ENCODE measurements at regions not wholly inside any gene's neighbourhood (a gene's known extent, or its start where the extent isn't known, plus 50 kb on each side); places are given as distances from the start of the nearest gene placed in this dataset.

GRCh38 chr2:8148260-8149006 is 533.4 kb upstream of the ID2 start:
- Histone ChIP-seq H3K27ac (peak overlapping the region; percentile 21 to 67), H3K4me1 (ENCODE audit: control insufficient read depth in 1 of 2, low read depth in 2 of 2) (peaks cover 11 to 43% of the 10 kb centered on the region in 2 donors), H3K4me3 (no peak overlapping the region), H3K9me3 (no peaks in the 10 kb centered on the region), H3K36me3 (no peaks in the 10 kb centered on the region), H3K27me3 (replicated peaks; ENCODE audit: insufficient read depth) (no peaks in the 10 kb centered on the region)
- DNase-seq (ENCODE audit: low spot score) (no peak), ATAC-seq (ENCODE audit: insufficient number of reproducible peaks, low FRiP score, low read depth) (peak; percentile 96)
- TF ChIP-seq, protein P1, sequence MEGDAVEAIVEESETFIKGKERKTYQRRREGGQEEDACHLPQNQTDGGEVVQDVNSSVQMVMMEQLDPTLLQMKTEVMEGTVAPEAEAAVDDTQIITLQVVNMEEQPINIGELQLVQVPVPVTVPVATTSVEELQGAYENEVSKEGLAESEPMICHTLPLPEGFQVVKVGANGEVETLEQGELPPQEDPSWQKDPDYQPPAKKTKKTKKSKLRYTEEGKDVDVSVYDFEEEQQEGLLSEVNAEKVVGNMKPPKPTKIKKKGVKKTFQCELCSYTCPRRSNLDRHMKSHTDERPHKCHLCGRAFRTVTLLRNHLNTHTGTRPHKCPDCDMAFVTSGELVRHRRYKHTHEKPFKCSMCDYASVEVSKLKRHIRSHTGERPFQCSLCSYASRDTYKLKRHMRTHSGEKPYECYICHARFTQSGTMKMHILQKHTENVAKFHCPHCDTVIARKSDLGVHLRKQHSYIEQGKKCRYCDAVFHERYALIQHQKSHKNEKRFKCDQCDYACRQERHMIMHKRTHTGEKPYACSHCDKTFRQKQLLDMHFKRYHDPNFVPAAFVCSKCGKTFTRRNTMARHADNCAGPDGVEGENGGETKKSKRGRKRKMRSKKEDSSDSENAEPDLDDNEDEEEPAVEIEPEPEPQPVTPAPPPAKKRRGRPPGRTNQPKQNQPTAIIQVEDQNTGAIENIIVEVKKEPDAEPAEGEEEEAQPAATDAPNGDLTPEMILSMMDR (IDR thresholded peaks at IDR 0.05): no peak

- Histone ChIP-seq H3K4me1 (ENCODE audit: control insufficient read depth in 1 of 2, low read depth in 2 of 2) (peaks cover 11 to 43% of the 10 kb centered on the region in 2 donors), H3K27me3 (replicated peaks; ENCODE audit: insufficient read depth) (no peaks in the 10 kb centered on the region), H3K36me3 (no peaks in the 10 kb centered on the region), H3K27ac (peak overlapping the region; percentile 21 to 67), H3K9me3 (no peaks in the 10 kb centered on the region), H3K4me3 (no peak overlapping the region)
- DNase-seq (ENCODE audit: low spot score) (no peak), ATAC-seq (ENCODE audit: insufficient number of reproducible peaks, low FRiP score, low read depth) (no peak)
- TF ChIP-seq, protein P1 (IDR thresholded peaks at IDR 0.05): no peak
Measured at GRCh38 chr2:8149007-8149405, 532.9 kb upstream of the ID2 start.

DNA sequence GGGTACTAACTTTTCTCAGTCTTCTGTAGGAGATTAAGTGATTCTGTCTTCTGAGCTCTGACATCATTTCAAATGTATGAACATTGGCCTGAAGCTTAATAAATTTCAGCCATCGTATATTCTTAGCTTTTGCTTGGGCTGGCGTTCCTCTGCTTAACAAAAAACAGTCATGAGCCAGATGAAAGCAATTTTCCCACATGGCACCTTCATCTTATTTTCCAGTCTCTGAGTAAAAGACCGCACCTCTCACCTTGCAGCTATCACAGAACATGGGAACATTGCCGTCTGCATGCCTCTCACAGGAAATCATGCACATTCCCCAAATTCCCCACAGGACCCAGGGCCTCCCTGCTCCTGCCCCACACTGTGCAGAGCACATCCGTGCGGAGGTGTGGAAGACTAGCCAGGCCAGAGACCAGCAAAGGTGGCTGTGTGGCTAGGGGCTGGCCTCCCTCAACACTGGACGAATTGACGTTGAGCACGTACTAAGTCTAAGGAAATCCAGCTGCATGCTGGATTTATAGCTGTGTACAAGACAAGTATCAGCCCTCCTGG is 531.8 kb upstream of the ID2 start:
- peak overlapping the region in 1 of 2 donors; percentile 67 for H3K27ac ChIP-seq
- no peak for ATAC-seq (ENCODE audit: insufficient number of reproducible peaks, low FRiP score, low read depth)
- H3K36me3 ChIP-seq: no peaks in the 10 kb centered on the region
- no peaks in the 10 kb centered on the region for H3K9me3 ChIP-seq
- no peak overlapping the region for H3K4me3 ChIP-seq
- DNase-seq (ENCODE audit: low spot score): no peak
- H3K4me1 ChIP-seq (ENCODE audit: control insufficient read depth in 1 of 2, low read depth in 2 of 2): peaks cover 11 to 43% of the 10 kb centered on the region in 2 donors
- no peaks in the 10 kb centered on the region for H3K27me3 ChIP-seq (replicated peaks; ENCODE audit: insufficient read depth)
- TF ChIP-seq, protein P1 (IDR thresholded peaks at IDR 0.05): no peak

DNA sequence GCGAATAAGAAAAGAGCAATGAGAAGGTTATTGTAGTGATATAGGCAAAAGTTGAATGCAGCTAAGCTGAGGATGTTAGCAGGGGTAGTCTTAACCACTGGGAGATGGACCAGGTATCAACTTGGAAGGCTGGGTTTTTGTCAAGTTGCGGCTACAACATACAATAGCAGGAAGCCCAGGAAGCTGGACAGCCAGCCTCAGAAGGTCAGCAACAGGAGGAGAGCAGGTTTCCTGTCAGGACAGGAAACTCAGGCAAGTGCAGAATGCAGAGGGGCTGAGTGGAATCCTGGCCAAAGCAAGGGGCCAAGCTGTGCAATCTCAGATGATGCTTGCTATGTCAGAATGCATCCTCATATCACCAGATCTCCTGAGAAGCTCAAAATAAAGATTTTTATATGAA is 530.0 kb upstream of the ID2 start:
- no peak overlapping the region for H3K27ac ChIP-seq
- H3K36me3 ChIP-seq: no peaks in the 10 kb centered on the region
- H3K9me3 ChIP-seq: no peaks in the 10 kb centered on the region
- H3K4me1 ChIP-seq (ENCODE audit: control insufficient read depth in 1 of 2, low read depth in 2 of 2): peaks cover 4 to 33% of the 10 kb centered on the region in 2 donors
- H3K27me3 ChIP-seq (replicated peaks; ENCODE audit: insufficient read depth): no peaks in the 10 kb centered on the region
- TF ChIP-seq, protein P1 (IDR thresholded peaks at IDR 0.05): no peak
- no peak overlapping the region for H3K4me3 ChIP-seq
- DNase-seq (ENCODE audit: low spot score) (no peak), ATAC-seq (ENCODE audit: insufficient number of reproducible peaks, low FRiP score, low read depth) (no peak)

DNA sequence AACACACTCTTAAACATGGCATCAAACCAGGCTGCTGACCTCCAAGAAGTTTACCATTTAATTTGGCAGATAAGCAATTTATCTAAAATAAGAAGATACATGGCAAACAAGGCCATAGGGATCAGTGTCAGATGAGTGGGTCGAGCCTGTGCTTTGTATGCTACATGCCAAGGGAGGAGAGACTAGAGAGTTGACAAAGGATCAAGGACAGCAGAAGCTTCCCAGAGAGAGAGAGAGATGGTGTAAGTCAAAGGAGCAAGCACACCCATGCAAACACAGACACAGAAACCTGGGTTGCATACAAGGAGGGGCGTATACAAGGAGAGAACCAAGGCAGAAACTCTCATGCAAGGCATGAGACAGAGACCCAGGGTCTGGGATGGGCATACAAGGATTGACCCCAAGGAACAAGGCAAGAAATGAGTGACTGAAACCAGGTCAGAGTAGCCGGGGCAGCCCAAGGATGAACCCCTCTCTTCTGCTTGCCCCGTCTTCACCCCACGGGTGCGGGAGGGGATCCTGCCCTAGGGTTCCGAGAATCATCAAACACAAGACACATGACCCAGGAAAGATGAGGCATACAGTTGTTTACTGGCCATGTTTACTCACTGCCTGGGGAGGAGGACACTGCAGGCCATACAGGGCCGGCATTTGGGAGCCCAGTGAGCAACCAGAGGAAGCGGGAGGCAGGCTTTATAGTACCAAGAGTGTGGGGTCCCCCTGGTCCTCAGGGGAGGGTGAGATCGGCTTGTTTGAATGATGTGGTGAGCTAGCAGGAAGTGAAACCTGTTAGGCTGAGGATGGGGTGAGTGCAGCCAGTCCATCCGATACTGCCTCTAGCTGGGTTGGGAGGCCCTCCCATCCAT is 529.2 kb upstream of the ID2 start:
- no peak overlapping the region for H3K27ac ChIP-seq
- H3K4me3 ChIP-seq: no peak overlapping the region
- H3K36me3 ChIP-seq: no peaks in the 10 kb centered on the region
- no peak for DNase-seq (ENCODE audit: low spot score)
- TF ChIP-seq, protein P1 (IDR thresholded peaks at IDR 0.05): no peak
- H3K27me3 ChIP-seq (replicated peaks; ENCODE audit: insufficient read depth): no peaks in the 10 kb centered on the region
- H3K9me3 ChIP-seq: no peaks in the 10 kb centered on the region
- H3K4me1 ChIP-seq (ENCODE audit: control insufficient read depth in 1 of 2, low read depth in 2 of 2): peaks cover 4 to 30% of the 10 kb centered on the region in 2 donors
- ATAC-seq (ENCODE audit: insufficient number of reproducible peaks, low FRiP score, low read depth): no peak

All from thoracic aorta (tissue), 2 donors.